Astrocyte (in vitro differentiated cells and primary cell): ENCODE measurements at regions not wholly inside any gene's neighbourhood (a gene's known extent, or its start where the extent isn't known, plus 50 kb on each side); places are given as distances from the start of the nearest gene placed in this dataset.

Experiments used
- DNase-seq: peaks from one replicate; pipeline ENCODE4 v3.0.0-alpha.2; 2010; ENCODE audit warnings: low read depth
- FAIRE-seq: peaks from 2 replicates; lab custom pipeline; 2011; peaks lifted over from hg19 to GRCh38; lab: Jason Lieb, UNC
- H2AFZ ChIP-seq: 2 replicates; pipeline ENCODE4 v1.6.0; 2012; ENCODE audit warnings: low read depth, low read length, inconsistent platforms
- H3K27ac ChIP-seq: 2 replicates; pipeline ENCODE4 v1.5.1; 2011; ENCODE audit warnings: low read depth, low read length, inconsistent platforms
- H3K27me3 ChIP-seq: 2 replicates; pipeline ENCODE4 v1.6.0; 2011; ENCODE audit warnings: low read length, inconsistent platforms; ENCODE audit not compliant: insufficient read depth
- H3K36me3 ChIP-seq: 2 replicates; pipeline ENCODE4 v1.5.1; 2011; ENCODE audit warnings: low read length, inconsistent platforms; ENCODE audit not compliant: insufficient read depth
- H3K4me1 ChIP-seq: 2 replicates; pipeline ENCODE4 v1.5.1; 2011; ENCODE audit warnings: low read length, inconsistent platforms; ENCODE audit not compliant: insufficient read depth
- H3K4me2 ChIP-seq: 2 replicates; pipeline ENCODE4 v1.6.0; 2012; ENCODE audit warnings: low read length, inconsistent platforms
- H3K4me3 ChIP-seq: 2 replicates; pipeline ENCODE4 v1.5.1; 2011; ENCODE audit warnings: low read depth, mild to moderate bottlenecking, low read length, inconsistent platforms; ENCODE audit not compliant: insufficient read depth
- H3K79me2 ChIP-seq: 2 replicates; pipeline ENCODE4 v1.6.0; 2012; ENCODE audit warnings: mild to moderate bottlenecking, low read length, inconsistent platforms; ENCODE audit not compliant: insufficient read depth
- H3K9ac ChIP-seq: 2 replicates; pipeline ENCODE4 v1.6.0; 2012; ENCODE audit warnings: mild to moderate bottlenecking, low read length, inconsistent platforms
- H3K9me3 ChIP-seq: 2 replicates; pipeline ENCODE4 v1.5.1; 2012; ENCODE audit warnings: low read depth, mild to moderate bottlenecking, low read length, inconsistent platforms; ENCODE audit not compliant: insufficient read depth
- H4K20me1 ChIP-seq: 2 replicates; pipeline ENCODE4 v1.6.0; 2012; ENCODE audit warnings: low read length, inconsistent platforms; ENCODE audit not compliant: insufficient read depth
- H3K27ac Mint-ChIP-seq: one replicate; pipeline ENCODE4 v1.8.0; 2021; ENCODE audit warnings: mild to moderate bottlenecking, mixed read lengths; ENCODE audit not compliant: unreplicated experiment
- H3K27me3 Mint-ChIP-seq: one replicate; pipeline ENCODE4 v1.8.0; 2021; ENCODE audit warnings: low read depth, mixed read lengths; ENCODE audit not compliant: unreplicated experiment
- H3K36me3 Mint-ChIP-seq: one replicate; pipeline ENCODE4 v1.8.0; 2021; ENCODE audit warnings: low read depth, mixed read lengths; ENCODE audit not compliant: unreplicated experiment
- H3K4me1 Mint-ChIP-seq: one replicate; pipeline ENCODE4 v1.8.0; 2021; ENCODE audit warnings: low read depth, mixed read lengths; ENCODE audit not compliant: unreplicated experiment
- H3K4me3 Mint-ChIP-seq: one replicate; pipeline ENCODE4 v1.8.0; 2021; ENCODE audit warnings: mild to moderate bottlenecking, moderate library complexity, mixed read lengths; ENCODE audit not compliant: unreplicated experiment
- H3K9me3 Mint-ChIP-seq: one replicate; pipeline ENCODE4 v1.8.0; 2021; ENCODE audit warnings: mild to moderate bottlenecking, mixed read lengths; ENCODE audit not compliant: unreplicated experiment
- EZH2 ChIP-seq: IDR thresholded peaks from 2 replicates; pipeline ENCODE4 v1.6.1; 2012; ENCODE audit warnings: mild to moderate bottlenecking, low read length, inconsistent platforms; ENCODE audit not compliant: insufficient read depth
- TF ChIP-seq, protein P1 (sequence below): IDR thresholded peaks from 2 replicates; pipeline ENCODE4 v1.5.1; 2011; ENCODE audit warnings: low read depth, mild to moderate bottlenecking, inconsistent platforms, low read length, moderate library complexity; ENCODE audit not compliant: insufficient read depth

DNA sequence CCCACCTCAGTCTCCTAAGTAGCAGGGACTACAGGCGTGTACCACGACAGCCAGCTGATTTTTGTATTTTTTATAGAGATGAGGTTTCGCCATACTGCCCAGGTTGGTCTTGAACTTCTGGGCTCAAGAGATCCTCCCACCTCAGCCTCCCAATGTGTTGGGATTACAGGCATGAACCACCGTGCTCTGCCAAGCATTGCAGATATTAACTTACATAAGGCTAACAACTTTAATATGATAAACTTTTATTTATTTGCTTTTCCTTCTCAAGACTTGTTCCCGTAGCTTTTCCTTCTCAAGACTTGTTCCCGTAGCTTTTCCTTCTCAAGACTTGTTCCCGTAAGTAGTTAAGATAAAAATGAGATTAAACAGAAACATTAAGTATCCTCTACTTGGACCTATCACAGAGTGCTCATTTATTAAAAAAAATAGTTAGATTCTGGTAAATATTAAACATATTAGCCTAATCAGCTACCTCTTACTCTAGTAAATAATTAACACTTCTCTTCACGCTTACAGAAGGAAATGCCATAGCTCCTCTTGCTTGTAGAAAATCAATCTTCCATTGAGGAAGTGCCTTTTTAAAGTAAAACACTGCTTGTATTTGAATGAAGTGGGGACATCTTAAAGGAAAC lies 157.7 kb upstream of the KITLG start:
- Histone ChIP-seq H3K9ac (no peak overlapping the region), H3K4me2 (no peak overlapping the region), H3K36me3 (no peaks in the 10 kb centered on the region), H3K79me2 (no peaks in the 10 kb centered on the region), H3K9me3 (no peaks in the 10 kb centered on the region), H3K4me1 (no peaks in the 10 kb centered on the region), H3K4me3 (no peak overlapping the region), H4K20me1 (no peaks in the 10 kb centered on the region), H2AFZ (no peak overlapping the region), H3K27me3 (no peaks in the 10 kb centered on the region), H3K27ac (no peak overlapping the region)
- TF ChIP-seq, protein P1, sequence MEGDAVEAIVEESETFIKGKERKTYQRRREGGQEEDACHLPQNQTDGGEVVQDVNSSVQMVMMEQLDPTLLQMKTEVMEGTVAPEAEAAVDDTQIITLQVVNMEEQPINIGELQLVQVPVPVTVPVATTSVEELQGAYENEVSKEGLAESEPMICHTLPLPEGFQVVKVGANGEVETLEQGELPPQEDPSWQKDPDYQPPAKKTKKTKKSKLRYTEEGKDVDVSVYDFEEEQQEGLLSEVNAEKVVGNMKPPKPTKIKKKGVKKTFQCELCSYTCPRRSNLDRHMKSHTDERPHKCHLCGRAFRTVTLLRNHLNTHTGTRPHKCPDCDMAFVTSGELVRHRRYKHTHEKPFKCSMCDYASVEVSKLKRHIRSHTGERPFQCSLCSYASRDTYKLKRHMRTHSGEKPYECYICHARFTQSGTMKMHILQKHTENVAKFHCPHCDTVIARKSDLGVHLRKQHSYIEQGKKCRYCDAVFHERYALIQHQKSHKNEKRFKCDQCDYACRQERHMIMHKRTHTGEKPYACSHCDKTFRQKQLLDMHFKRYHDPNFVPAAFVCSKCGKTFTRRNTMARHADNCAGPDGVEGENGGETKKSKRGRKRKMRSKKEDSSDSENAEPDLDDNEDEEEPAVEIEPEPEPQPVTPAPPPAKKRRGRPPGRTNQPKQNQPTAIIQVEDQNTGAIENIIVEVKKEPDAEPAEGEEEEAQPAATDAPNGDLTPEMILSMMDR = no peak
- TF ChIP-seq EZH2 = no peak
- Mint-ChIP-seq H3K9me3 (no peaks in the 10 kb centered on the region), H3K36me3 (no peaks in the 10 kb centered on the region), H3K27ac (no peak overlapping the region), H3K27me3 (no peaks in the 10 kb centered on the region), H3K4me3 (no peak overlapping the region), H3K4me1 (no peaks in the 10 kb centered on the region)
- no peak for FAIRE-seq
- DNase-seq = no peak

GRCh38 chr12:88736031-88736430 lies 155.8 kb upstream of the KITLG start:
- FAIRE-seq = no peak
- Histone ChIP-seq H3K9ac (no peak overlapping the region), H3K4me2 (no peak overlapping the region), H3K27ac (no peak overlapping the region), H3K79me2 (no peaks in the 10 kb centered on the region), H2AFZ (no peak overlapping the region), H3K27me3 (no peaks in the 10 kb centered on the region), H3K4me1 (no peaks in the 10 kb centered on the region), H3K36me3 (no peaks in the 10 kb centered on the region), H3K9me3 (no peaks in the 10 kb centered on the region), H3K4me3 (no peak overlapping the region), H4K20me1 (no peaks in the 10 kb centered on the region)
- no peaks in the 10 kb centered on the region for H3K4me1 Mint-ChIP-seq
- no peaks in the 10 kb centered on the region for H3K36me3 Mint-ChIP-seq
- no peak for TF ChIP-seq EZH2
- TF ChIP-seq, protein P1 = no peak
- no peak overlapping the region for H3K4me3 Mint-ChIP-seq
- no peak overlapping the region for H3K27ac Mint-ChIP-seq
- no peaks in the 10 kb centered on the region for H3K27me3 Mint-ChIP-seq
- no peaks in the 10 kb centered on the region for H3K9me3 Mint-ChIP-seq
- DNase-seq = no peak

DNA sequence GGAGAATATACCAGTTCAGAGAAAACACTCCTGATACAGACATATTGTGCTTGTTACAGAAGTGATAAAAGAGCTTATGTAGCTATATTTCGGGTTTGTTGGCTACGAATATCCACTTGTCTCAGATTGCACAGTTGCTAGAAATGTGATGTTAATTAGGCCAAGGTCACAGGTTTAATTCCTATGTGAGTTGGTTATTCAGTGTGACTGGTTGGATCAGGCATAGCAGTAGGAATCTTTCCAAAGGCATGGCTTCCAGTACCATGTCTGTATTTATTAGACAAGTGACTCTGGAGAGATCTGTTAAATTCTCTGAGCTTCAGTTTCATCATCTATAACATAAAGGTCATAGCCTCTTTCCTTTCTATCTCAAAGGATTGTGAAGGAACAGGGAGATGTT lies 152.7 kb upstream of the KITLG start:
- H3K4me3 ChIP-seq = no peak overlapping the region
- Mint-ChIP-seq H3K36me3 (no peaks in the 10 kb centered on the region), H3K4me3 (no peak overlapping the region), H3K27me3 (no peaks in the 10 kb centered on the region), H3K9me3 (no peaks in the 10 kb centered on the region), H3K4me1 (no peaks in the 10 kb centered on the region), H3K27ac (no peak overlapping the region)
- H3K9me3 ChIP-seq = no peaks in the 10 kb centered on the region
- FAIRE-seq (no peak), DNase-seq (no peak)
- no peak overlapping the region for H3K9ac ChIP-seq
- no peaks in the 10 kb centered on the region for H3K27me3 ChIP-seq
- no peaks in the 10 kb centered on the region for H3K4me1 ChIP-seq
- TF ChIP-seq EZH2 = no peak
- TF ChIP-seq, protein P1 = no peak
- H3K36me3 ChIP-seq = no peaks in the 10 kb centered on the region
- H3K4me2 ChIP-seq = no peak overlapping the region
- no peak overlapping the region for H2AFZ ChIP-seq
- no peaks in the 10 kb centered on the region for H3K79me2 ChIP-seq
- no peaks in the 10 kb centered on the region for H4K20me1 ChIP-seq
- H3K27ac ChIP-seq = no peak overlapping the region
